ENCODE measurements at regions not wholly inside any gene's neighbourhood (a gene's known extent, or its start where the extent isn't known, plus 50 kb on each side); places are given as distances from the start of the nearest gene placed in this dataset.
"Not testable (repeated sequence)": the region's sequence is repeated elsewhere in the genome, so short reads cannot be mapped to it uniquely, and the experiment has no call there.

- no peak for DNase-seq
Measured at GRCh38 chr1:195908121-195908520, 700.1 kb downstream of the KCNT2 start.

- no peak for DNase-seq
Measured at GRCh38 chr1:195903203-195903602, 705.0 kb downstream of the KCNT2 start.

GRCh38 chr1:195902779-195903178, 705.5 kb downstream of the KCNT2 start:
- no peak for DNase-seq

GRCh38 chr1:195899762-195900352, 708.4 kb downstream of the KCNT2 start:
- no peak for DNase-seq

- DNase-seq = no peak
Measured at GRCh38 chr1:195898924-195899323, 709.3 kb downstream of the KCNT2 start.

- DNase-seq = no peak
Measured at GRCh38 chr1:195898373-195898772, 709.9 kb downstream of the KCNT2 start.

- DNase-seq = no peak
Measured at GRCh38 chr1:195897076-195897475, 711.2 kb downstream of the KCNT2 start.

- no peak for DNase-seq
Measured at GRCh38 chr1:195894411-195894810, 713.8 kb downstream of the KCNT2 start.

GRCh38 chr1:195886000-195886399, 722.2 kb downstream of the KCNT2 start:
- DNase-seq = no peak

- no peak for DNase-seq
Measured at GRCh38 chr1:195878478-195878877, 729.8 kb downstream of the KCNT2 start.

GRCh38 chr1:195876792-195877191, 731.4 kb downstream of the KCNT2 start:
- DNase-seq = no peak

GRCh38 chr1:195872376-195872775, 735.9 kb downstream of the KCNT2 start:
- DNase-seq = no peak

GRCh38 chr1:195867638-195868037, 740.6 kb downstream of the KCNT2 start:
- no peak for DNase-seq

- no peak for DNase-seq
Measured at GRCh38 chr1:195866781-195867222, 741.4 kb downstream of the KCNT2 start.

- no peak for DNase-seq
Measured at GRCh38 chr1:195866091-195866780, 742.0 kb downstream of the KCNT2 start.

- no peak for DNase-seq
Measured at GRCh38 chr1:195851804-195852203, 756.4 kb downstream of the KCNT2 start.

GRCh38 chr1:195851016-195851601, 757.1 kb downstream of the KCNT2 start:
- DNase-seq = no peak

- no peak for DNase-seq
Measured at GRCh38 chr1:195849180-195849579, 759.1 kb downstream of the KCNT2 start.

GRCh38 chr1:195847957-195848875, 760.0 kb downstream of the KCNT2 start:
- not testable (repeated sequence) for DNase-seq

GRCh38 chr1:195831789-195832188, 776.5 kb downstream of the KCNT2 start:
- DNase-seq = no peak

- no peak for DNase-seq
Measured at GRCh38 chr1:195828325-195828724, 779.9 kb downstream of the KCNT2 start.

- DNase-seq = no peak
Measured at GRCh38 chr1:195820925-195821324, 787.3 kb downstream of the KCNT2 start.

GRCh38 chr1:195806060-195806459, 802.2 kb downstream of the KCNT2 start:
- no peak for DNase-seq
